NCI-H226 (cell line): ENCODE measurements at regions not wholly inside any gene's neighbourhood (a gene's known extent, or its start where the extent isn't known, plus 50 kb on each side); places are given as distances from the start of the nearest gene placed in this dataset.

Experiments
- DNase-seq: peaks from one replicate; pipeline ENCODE4 v3.0.0-alpha.2; 2015

DNA sequence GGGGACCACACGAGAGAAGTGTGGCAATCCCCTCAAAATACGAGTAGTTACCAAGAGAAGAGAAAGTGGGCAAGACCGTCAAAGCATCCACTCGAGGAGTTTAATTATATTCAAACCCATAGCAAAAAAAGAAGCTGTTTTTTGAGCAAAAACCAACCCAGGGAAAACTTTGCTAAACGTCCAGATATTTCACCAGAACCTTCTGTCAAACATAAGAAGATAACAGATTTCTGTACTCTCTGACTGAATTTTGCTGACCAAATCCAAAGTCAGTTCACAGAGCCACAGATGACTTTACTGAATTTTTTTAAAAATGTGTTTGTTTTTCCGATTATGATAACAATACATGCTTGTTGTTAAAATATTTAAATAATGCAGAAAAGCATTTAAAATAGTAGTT, 145.6 kb upstream of the PTPN1 start:
- DNase-seq: no peak

DNA sequence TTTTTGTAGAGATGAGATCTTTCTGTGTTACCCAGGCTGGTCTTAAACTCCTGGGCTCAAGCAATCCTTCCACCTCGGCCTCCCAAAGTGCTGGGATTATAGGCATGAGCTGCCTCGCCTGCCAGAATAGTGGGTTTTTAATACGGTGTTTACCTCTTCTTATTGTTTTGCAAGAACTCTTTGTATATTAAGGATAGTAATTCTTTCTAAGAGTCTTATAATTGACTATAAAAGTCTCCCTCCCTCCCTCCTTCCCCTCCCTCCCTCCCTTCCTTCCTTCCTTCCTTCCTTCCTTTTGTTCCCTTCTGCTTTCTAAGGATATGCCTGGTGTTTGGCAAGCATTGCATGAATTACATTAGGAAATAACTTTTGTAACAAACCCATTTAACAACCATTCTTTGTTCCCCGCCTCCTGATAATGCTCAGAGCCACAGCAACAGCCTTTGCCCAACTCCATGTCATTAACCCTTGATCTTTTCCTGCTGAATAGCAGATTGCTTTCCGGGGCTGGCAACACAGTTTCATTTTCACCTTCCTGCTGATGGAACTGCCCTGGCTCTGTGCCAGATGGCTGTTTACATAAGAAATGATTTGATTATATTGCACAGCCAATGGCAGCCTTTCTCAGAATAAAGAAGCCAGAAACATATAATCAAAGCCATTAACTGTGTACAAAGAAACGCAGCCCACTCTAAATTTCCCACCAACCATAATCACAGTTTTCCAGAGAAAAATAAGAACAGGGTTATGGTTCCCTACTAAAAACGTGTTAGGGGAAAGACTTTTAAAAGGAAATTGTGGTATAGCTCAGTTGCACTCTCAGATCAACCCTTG, 143.7 kb upstream of the PTPN1 start:
- peak; percentile 43 for DNase-seq

DNA sequence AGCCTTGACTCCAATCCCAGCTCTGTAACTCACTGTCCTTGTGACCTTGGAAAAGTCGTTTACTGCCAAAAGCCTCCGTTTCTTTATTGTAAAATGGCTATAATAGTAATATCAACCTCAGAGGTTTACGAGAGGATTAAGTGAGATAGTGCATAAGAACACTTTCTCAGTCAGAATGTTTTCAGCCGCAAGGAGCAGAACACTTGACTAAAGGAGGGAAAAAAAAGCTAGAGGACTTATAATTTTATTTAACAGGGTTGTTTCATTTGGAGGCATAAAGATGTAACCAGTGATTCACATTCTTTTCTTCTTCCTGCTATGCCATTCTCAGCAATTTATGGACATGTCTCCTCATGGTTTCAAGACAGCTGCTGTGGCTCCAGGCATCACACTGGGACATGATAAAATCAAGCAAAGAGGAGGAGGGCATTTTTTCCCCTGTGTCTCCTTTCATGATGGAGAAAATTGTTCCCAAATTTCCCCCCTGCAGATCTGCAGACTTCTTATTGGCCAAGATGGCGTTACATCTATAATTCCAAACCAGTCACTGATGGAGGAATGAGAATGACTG, 143.0 kb upstream of the PTPN1 start:
- no peak for DNase-seq

DNA sequence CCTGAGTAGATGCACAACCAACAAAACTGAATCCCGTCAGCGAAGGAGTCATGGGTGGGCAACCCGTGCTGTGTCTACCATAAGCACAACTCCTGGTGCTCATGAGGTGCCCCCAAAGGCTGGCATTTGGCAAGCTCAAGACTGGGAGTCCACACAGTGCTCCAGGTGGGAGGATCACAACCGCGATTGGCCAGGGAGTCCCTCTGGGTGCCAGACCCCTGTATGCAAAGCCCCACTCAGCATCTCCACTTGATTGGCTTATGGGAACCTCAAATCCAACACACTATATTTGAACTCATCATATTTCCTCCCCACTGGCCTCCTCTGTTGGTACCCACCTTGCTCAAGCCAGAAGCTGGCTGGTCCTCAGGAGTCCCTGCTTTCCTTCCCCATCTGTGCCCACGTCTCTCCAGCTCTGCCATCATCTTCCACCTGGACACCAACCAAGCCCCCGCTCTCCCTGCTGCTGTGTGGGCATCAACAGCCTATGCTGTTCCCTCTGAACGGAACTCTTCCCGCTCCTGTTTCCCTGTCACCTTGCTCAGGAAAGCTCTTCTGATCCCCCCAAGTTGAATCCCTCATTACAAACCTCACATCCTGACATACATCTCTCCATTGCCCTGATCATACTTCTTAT, 142.3 kb upstream of the PTPN1 start:
- DNase-seq: no peak

DNA sequence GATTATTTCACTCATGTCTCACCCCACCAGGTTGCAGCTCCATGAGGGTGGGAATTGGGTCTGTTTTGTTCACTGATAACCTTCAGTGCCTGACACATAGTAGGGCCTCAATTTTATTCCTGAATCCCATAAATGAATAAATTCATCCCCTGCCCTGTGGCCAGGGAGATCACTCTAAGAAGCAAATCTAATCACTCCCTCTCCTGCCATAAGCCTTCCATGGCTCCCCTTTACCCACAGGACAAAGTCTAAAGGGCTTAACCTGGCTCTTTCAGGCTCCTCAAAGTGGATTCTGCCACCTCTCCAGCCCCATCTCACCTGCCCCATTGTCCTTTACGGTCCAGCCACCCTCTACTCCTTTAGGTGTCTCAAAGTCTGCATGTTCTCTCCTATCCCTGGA, 141.8 kb upstream of the PTPN1 start:
- no peak for DNase-seq

DNA sequence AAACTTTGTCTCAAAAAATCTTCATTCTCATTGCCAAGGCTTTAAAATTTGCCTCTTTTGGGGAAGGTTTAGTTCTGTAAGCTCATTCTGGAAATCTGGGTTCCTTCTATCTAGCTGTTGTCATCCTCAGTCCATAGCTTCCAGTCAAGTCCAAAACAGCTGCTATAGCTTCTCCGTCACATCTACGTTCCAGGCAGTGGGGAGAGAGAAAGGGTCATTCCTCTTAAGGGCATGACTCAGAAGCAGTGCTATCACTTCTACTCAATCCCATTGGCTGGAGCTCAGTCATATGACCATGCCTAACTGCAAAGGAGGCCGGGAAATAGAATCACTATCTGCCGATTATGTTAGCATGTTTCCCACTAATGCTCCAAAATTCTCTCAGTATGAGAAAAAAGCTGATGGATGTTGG, 141.4 kb upstream of the PTPN1 start:
- DNase-seq: peak; percentile 52

DNA sequence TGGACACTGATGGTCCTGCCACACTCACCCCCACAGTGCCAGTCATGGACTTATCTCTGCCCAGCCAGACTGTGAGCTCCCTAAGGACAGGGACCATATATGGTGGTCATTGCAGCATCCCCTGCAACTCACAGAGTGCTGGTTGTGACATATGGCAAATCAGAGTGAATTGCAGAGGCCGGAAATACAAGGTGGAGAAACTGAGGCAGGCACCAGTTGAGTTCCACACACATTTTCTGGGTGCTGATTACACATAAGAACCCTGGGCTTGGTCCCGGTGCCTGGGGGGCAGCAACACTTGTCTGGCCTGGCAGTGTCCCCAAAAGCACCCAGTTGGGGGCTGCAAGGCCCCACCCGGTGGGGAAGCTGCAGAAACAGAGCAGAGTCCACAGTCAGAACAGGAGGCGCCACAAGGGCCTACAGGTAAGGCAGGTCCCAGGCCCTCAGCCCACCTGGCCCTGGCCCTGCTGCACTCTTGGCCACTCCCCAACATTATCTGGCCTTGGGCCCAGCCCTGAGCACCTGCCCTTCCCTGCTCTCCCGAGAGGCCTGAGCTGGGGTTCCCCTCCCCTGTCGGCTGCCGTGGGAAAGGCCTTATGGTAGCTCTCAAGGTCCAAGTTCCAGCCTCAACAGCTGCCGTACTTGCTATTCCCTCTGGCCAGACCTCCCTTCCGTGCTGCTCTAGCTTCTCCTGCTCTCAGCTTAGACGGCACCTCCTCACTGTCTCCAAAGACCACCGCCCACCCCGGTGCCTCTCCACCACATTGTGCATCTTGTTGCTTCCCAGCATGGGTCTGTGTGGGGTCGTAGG, 140.8 kb upstream of the PTPN1 start:
- DNase-seq: no peak

DNA sequence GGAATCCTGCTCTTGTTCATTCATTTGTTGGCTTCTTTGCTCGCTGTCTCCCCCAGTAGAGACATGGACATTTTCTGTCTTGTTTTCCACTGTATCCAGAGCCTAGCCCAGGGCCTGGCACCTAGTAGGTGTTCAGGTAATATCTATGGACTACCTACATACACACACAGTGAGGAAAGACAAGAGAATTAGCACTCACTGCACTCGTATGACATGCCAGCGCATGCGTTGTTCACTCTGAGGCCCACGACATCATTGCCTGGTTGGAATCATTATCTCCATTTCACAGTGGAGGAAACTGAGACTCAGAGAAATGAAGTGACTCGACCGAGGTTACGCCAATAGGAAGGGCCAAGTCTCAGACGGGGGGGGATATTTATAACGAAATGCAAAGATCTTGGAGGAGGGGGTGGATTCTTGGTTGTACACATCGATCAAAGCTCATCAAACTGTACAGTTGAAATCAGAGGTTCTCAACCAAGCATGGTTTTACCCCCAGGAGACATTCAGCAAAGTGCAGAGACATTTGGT, 140.1 kb upstream of the PTPN1 start:
- DNase-seq: no peak

DNA sequence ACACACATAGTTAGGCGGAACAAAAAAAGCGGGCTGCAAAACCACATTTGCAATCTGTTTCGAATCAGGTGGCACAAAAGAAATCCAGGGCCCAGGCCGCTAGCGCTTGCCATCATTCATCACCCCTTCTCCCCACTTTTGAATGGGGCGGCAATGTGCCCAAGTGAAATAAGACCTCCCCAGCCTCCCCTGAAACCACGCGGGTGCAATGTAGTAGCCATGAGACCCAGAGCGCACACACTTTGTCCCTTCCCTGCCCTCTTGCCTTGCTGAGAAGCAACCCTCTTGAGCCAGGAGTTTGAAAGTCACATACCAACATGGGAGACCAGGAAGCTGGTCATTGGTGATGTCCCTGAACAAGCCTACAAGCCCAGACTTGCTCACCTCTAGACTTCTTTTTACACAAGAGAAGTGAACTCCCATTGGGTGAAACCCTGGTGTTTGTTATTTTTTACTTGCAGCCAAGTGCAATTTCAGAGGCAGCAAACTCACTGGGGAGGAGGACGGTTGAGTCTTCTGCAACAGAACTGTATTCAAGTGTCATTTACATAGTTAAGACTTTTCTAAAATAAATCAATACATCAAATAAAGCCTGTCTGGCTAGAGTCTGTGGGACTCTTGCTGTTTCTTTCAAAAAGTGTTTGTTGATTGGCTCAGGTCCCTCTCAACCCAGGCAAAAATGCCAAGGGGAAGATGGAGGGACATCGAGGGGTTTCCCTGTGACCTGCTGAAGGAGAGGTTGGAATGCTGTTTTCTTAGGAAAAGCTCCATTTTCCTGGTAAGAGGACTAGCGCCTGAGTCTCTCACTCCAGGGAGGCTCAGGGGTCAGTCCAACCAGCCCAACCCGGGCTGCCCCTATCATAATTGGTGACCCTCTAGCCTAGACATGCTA, 138.1 kb upstream of the PTPN1 start:
- DNase-seq: no peak

DNA sequence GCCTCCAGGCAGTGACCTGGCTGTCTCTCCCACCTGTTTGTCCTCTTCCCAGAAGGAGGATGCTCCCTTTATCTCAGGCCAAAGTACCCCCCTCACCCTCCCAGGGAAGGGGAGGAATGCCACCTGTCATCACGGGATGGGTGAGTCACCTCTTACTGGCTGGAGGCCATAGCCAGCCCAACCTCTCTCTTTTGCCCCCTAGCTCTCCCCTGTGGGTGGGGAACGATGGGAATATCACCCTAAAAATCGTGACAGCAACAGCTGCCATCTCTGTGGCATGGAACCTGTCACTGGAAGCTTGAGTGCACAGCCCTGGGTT, 137.5 kb upstream of the PTPN1 start:
- DNase-seq: peak; percentile 66

DNA sequence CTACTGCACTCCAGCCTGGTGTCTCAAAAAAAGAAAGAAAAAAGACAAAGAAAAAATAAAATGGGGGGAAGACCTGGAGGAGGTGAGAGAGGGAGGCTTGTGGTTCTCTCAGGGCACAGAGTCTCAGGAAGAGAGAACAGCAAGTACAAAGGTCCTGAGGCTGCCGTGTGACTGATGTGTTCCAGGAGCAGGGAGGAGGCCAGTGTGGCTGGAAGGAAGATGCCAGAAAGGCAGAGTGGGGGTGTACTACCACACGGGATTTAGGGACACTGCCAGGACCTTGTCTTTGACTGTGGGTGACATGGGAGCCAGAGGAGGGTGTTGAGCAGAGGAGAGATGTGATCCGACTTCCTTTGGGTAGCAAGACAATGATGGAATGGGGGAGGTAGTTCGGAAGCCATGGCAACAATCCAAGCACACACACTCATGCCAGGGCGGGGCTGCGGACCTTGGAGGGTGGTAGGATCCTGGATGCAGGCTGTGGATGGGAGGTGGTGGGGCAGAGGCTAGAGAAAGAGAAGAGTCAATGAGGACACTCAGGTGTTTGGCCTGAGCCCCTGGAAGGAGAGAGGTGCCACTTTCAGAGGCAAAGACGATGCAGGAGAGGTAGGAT, 136.4 kb upstream of the PTPN1 start:
- DNase-seq: peak; percentile 70

DNA sequence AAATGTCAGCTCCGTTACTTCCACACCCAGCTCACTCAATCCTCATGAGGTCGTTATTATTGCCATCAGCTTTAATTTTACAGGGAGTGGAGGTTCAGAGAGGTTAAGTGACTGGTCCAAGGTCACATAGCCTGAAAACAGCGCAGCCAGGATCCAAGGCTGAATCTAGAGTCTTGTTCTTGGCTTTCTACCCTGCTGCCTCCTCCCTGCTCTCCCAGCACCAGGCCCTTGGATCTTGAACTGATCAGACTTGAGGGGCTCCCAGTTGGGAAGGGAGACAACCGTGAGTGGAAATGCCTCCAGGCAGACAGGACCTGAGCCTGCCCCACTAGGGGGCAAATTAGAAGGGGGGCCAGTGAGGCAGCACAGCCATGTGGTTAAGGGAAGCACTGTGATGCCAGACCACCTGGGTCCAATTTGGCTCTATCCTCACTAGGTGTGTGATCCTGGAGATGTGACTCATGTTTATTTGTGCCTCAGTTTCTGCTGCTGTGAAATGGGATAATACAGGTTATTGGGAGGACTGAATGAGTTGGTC, 135.6 kb upstream of the PTPN1 start:
- no peak for DNase-seq

DNA sequence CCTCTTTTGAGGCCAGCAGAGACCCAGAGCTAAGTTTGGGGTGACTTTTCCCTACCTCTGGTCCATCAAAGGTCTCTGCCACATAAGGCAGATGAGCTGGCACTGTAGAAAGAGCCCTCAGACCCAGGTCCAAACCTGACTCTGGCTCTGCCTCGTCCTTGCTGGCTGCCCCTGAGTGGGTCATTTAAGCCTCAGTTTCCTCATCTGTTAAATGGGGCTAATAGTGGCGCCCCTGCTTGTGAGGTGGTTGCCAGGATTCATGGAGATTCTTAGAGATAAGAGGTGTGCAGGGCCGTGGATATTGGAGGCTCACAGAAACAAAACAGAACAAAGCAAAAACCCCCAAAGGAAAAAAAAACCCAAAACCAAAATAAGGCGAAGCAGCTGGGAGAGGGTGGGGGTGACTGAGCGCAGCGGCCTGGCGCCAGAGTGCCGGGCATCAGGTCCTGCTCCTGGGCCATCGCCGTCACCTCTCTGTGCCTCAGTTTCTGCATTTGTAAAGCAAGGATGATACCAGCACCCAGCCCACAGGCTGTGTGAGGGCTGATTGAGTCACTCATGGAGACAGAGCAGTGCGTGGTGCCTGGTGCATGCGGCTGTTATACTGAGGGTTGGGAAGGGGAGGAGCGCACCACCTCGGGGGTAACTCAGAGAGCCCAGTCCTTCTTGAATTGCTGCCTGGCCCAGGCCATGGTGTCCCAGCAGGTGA, 133.8 kb upstream of the PTPN1 start:
- DNase-seq: no peak

DNA sequence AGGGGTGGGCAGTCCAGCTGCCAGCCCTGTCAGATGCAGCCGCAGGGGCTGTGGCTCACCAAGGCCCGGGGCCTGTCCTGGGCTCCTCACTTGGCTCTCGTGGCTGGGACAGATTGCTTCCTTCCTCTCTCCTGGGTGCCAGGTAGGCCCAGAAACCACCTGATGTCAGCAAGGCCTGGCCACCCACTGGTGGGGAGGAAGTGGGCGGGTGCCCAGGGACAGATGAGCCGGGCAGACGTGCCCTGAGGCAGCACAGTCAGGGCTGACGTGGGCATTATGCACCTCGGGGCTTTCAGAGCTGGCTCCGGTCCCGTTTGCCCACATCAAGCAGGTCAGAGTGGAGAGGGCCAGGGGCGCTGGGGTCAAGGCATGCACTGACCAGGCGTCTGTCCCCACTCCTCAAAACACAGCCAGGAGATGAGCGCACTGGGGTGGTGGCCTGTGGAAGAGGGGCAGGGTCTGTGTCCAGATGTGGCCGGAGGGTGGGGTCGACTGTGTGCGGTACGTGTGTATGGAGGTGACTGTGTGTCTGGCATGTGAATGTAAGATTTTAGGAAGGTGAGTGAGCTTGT, 133.2 kb upstream of the PTPN1 start:
- DNase-seq: peak; percentile 62

DNA sequence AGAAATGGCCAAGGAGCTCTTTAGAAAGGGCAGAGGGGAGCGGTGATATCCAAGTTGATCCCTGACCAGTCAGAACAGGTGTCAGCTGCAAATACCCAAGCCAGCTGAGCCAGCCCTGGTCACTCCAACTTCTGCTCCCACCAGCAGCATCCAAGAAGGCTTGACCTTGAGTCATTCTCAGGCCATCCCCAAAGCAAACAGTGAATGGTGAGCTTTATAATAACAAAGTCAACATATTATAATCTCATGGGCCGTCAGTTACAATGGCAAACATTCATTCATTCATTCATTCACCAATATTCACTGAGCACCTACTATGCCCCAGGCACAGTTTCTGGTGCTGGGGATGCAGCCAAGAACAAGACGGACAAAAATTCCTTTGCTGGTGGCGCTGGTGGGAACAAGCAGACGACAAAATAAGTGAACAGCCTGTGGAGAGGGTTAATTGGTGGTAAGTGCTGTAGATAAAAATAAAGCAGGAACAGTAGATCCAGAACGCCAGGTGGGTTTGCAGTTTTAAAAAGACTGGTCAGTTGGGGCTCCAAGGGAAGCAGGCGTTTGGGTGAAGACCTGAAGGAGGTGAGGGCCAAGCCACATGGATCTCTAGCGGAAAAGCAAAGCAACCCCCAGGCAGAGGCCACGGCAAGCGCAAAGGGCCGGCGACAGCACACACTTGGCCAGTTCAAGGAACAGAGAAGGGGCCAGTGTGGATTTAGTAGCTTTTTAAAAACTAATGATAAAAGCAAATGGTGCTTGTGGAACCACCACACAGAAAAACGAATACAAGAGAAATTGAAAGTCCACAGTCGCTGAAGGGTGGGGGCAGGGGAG, 131.8 kb upstream of the PTPN1 start:
- DNase-seq: no peak

DNA sequence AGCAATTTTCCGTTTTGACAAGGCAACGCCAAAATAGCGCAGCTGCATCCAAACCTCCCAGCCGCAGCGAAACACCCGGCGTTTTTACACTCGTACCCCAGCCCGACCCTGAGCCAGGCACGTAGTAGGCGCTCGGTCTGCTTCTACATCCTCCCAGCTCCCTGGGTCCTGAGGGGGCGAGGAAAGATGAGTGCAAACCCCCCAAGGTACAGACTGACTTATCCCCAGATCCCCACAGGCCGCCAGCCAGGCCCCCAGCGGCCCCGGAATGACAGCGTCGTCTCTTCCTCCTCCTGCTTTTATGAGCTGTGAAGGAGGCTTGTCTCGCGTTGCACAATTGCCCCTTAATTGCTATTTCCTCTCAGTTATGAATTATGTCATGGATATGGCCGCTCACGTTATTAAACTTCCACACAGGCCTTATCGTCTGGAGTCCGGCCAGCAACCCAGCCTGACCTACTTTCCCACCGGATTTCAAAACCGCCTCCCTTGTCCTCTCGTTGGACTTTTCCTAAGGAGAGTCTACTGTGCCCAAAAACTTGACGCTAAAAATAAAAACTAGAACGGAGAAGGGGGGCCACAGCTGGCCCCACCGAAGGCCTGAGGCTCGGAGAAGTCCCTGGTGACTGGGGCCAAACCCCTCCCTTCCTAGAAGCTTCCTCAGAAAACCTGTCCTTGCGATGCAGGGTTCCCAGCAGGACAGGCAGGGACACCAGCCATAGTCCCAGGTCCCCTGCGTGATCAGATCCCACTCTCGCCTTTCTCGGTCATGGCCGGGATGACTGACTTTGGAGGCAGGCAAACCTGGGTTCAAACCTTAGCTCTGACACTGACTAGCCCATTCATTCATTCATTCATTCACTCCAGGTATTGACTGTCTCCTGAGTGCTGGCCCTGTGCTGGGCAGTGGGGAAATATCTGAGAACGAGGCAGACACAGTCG, 130.9 kb upstream of the PTPN1 start:
- DNase-seq: peak; percentile 98

DNA sequence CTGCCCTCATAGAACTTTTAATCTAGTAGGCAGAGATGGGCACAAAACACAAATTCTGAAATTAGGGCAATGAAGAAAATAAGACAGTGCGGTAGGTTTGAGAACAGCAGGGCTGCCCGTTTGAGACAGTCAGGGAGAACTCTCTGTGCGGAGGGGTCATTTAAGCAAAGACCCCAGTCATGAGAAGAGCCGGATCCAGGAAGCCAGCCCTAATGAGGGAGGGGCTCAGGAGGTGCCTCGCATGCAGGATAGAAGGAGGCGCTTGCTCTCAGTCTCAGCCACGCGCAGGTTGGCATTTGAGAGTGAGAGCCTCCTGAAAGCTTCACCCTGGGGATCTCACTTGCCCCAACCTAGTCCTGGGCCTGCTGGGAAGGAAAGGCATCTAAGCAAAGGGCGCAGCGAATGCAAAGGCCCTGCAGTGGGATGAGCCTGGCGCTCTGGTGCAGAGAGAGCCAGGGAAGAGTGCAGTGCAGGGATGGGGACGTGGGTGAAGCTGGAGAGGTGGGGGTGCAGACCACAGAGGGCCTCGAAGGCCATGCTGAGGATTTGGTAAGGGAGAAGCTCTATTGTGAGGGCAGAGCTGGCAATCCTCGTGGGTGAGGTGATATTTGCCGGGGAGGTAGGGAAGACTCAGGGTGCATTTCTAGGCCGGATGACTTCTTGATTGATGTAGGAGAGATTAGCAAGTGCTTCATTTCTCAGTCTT, 130.0 kb upstream of the PTPN1 start:
- no peak for DNase-seq

DNA sequence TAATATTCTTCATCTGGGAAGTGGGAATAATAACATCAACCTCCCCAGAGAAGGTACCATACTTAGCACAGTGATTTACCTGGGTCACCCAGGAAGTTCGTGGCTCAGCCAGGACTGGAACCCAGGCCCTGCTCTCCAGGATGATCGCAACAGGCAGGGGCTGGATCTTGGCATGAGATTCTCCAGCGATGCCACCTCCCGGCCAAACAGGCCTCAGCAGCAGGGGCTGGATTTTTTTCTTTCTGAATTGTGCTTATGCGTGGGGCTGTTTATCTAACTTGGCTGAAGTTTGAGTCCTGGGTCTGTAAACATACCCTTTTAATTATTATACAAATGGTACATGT, 129.5 kb upstream of the PTPN1 start:
- no peak for DNase-seq
